Panc1 (cell line): ENCODE measurements at regions not wholly inside any gene's neighbourhood (a gene's known extent, or its start where the extent isn't known, plus 50 kb on each side); places are given as distances from the start of the nearest gene placed in this dataset.

Experiments used
- POLR2AphosphoS5 ChIP-seq: IDR thresholded peaks from 2 replicates; pipeline ENCODE4 v1.6.1; 2012; ENCODE audit warnings: mild to moderate bottlenecking, low read depth, low read length, moderate library complexity
- REST ChIP-seq, 2 experiments: IDR thresholded peaks; 2 replicates each; pipeline ENCODE4 v1.6.1; 2011 to 2012; ENCODE audit warnings: low read depth in 2 of 2, control low read depth in 1 of 2, low read length in 1 of 2, mild to moderate bottlenecking in 1 of 2, moderate library complexity in 1 of 2; ENCODE audit not compliant: insufficient read depth in 1 of 2
- TCF7L2 ChIP-seq: IDR thresholded peaks from 2 replicates; pipeline ENCODE4 v1.6.1; 2011; ENCODE audit warnings: mild to moderate bottlenecking, low read depth, low read length, inconsistent platforms
- TF ChIP-seq, protein P1 (sequence below): fragments of 450-650 bp; IDR thresholded peaks from 2 replicates; pipeline ENCODE4 v1.5.1; 2017; ENCODE audit warnings: mild to moderate bottlenecking

DNA sequence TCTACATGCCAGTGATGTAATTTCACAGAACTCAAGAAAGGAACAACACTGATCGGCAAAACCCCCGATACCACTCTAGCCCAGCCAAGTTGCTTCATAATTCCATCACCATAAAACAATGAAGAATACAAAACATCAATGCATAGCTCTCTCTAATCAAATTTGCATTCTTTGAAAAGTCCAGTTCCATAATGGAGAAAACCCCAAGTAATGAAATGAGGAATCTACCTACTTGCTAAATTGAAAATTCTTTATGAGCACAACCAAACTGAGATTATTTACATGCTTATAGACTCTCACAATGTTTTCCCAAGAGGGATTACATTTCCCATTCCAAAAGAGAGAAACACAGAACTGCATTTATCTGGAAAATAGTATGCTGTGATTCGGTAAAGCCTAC, 186.5 kb downstream of the NR4A2 start:
- TF ChIP-seq, protein P1, sequence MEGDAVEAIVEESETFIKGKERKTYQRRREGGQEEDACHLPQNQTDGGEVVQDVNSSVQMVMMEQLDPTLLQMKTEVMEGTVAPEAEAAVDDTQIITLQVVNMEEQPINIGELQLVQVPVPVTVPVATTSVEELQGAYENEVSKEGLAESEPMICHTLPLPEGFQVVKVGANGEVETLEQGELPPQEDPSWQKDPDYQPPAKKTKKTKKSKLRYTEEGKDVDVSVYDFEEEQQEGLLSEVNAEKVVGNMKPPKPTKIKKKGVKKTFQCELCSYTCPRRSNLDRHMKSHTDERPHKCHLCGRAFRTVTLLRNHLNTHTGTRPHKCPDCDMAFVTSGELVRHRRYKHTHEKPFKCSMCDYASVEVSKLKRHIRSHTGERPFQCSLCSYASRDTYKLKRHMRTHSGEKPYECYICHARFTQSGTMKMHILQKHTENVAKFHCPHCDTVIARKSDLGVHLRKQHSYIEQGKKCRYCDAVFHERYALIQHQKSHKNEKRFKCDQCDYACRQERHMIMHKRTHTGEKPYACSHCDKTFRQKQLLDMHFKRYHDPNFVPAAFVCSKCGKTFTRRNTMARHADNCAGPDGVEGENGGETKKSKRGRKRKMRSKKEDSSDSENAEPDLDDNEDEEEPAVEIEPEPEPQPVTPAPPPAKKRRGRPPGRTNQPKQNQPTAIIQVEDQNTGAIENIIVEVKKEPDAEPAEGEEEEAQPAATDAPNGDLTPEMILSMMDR, result no peak
- no peak for TF ChIP-seq REST (IDR thresholded peaks at IDR 0.05; ENCODE audit: insufficient read depth in 1 of 2, low read depth in 2 of 2, low read length in 1 of 2)
- no peak for TF ChIP-seq POLR2AphosphoS5
- TF ChIP-seq TCF7L2, result no peak
